Stimulated activated CD8-positive, alpha-beta memory T cell treated with anti-CD3 and anti-CD28 coated beads, Interleukin-4, amount 100 ng/mL, for 24 hours (primary cell): ENCODE measurements at regions not wholly inside any gene's neighbourhood (a gene's known extent, or its start where the extent isn't known, plus 50 kb on each side); places are given as distances from the start of the nearest gene placed in this dataset.
"Not testable (repeated sequence)": the region's sequence is repeated elsewhere in the genome, so short reads cannot be mapped to it uniquely, and the experiment has no call there.

Experiments used
- DNase-seq: peaks from one replicate; pipeline ENCODE4 v3.0.0-alpha.2; 2020; ENCODE audit warnings: low read depth

- DNase-seq = no peak
These were observed 207.5 kb downstream of the RPLP1 start for GRCh38 chr15:69660114-69660513.

GRCh38 chr15:69660658-69661405, 208.2 kb downstream of the RPLP1 start:
- no peak for DNase-seq

GRCh38 chr15:69661446-69661845, 208.8 kb downstream of the RPLP1 start:
- DNase-seq = no peak

GRCh38 chr15:69661871-69662644, 209.4 kb downstream of the RPLP1 start:
- DNase-seq = no peak

- DNase-seq = no peak
These were observed 210.0 kb downstream of the RPLP1 start for GRCh38 chr15:69662645-69663000.

- no peak for DNase-seq
These were observed 210.8 kb downstream of the RPLP1 start for GRCh38 chr15:69663441-69663840.

- no peak for DNase-seq
These were observed 211.4 kb downstream of the RPLP1 start for GRCh38 chr15:69663982-69664381.

- no peak for DNase-seq
These were observed 212.3 kb downstream of the RPLP1 start for GRCh38 chr15:69664572-69665571.

- DNase-seq = no peak
These were observed 213.1 kb downstream of the RPLP1 start for GRCh38 chr15:69665641-69666111.

- DNase-seq = no peak
These were observed 213.8 kb downstream of the RPLP1 start for GRCh38 chr15:69666441-69666882.

GRCh38 chr15:69666921-69667811, 214.5 kb downstream of the RPLP1 start:
- DNase-seq = no peak

GRCh38 chr15:69668039-69668705, 215.6 kb downstream of the RPLP1 start:
- DNase-seq = no peak

- DNase-seq = no peak
These were observed 216.3 kb downstream of the RPLP1 start for GRCh38 chr15:69668963-69669362.

GRCh38 chr15:69669446-69669845, 216.8 kb downstream of the RPLP1 start:
- DNase-seq = no peak

GRCh38 chr15:69673291-69673881, 220.8 kb downstream of the RPLP1 start:
- DNase-seq = no peak

- no peak for DNase-seq
These were observed 223.1 kb downstream of the RPLP1 start for GRCh38 chr15:69675731-69676130.

- no peak for DNase-seq
These were observed 224.8 kb downstream of the RPLP1 start for GRCh38 chr15:69677403-69677802.

GRCh38 chr15:69679623-69680228, 227.1 kb downstream of the RPLP1 start:
- peak; percentile 38 for DNase-seq

GRCh38 chr15:69684823-69685222, 232.2 kb downstream of the RPLP1 start:
- not testable (repeated sequence) for DNase-seq
